ENCODE measurements at regions not wholly inside any gene's neighbourhood (a gene's known extent, or its start where the extent isn't known, plus 50 kb on each side); places are given as distances from the start of the nearest gene placed in this dataset.

GRCh38 chr9:111144741-111145140, 106.5 kb upstream of the LPAR1 start:
- TF ChIP-seq CTCF (IDR thresholded peaks at IDR 0.05 in 2 of 3, conservative IDR thresholded peaks at IDR 0.05 in 1 of 3; ENCODE audit: control insufficient read depth in 2 of 3, extremely low read depth in 1 of 3, insufficient read depth in 1 of 3, low read depth in 3 of 3, low read length in 3 of 3) (no peak), ATF3 (IDR thresholded peaks at IDR 0.05; ENCODE audit: borderline replicate concordance, extremely low read depth, low read depth, low read length) (no peak), CREB1 (IDR thresholded peaks at IDR 0.05; ENCODE audit: low read depth) (no peak), POLR2A (IDR thresholded peaks at IDR 0.05; ENCODE audit: low read depth, low read length) (no peak)

Measured in GM12878 (cell line).